ENCODE measurements at regions not wholly inside any gene's neighbourhood (a gene's known extent, or its start where the extent isn't known, plus 50 kb on each side); places are given as distances from the start of the nearest gene placed in this dataset.

- Histone ChIP-seq H3K9ac (ENCODE audit: insufficient read depth in 1 of 2, low read depth in 2 of 2, low read length in 2 of 2) (no peak overlapping the region), H3K36me3 (ENCODE audit: control insufficient read depth, insufficient read depth, low read length) (no peaks in the 10 kb centered on the region), H2AFZ (ENCODE audit: low read depth, low read length) (no peak overlapping the region), H4K20me1 (replicated peaks; ENCODE audit: control insufficient read depth, insufficient read depth, low read length) (no peaks in the 10 kb centered on the region), H3K4me3 (no peak overlapping the region), H3K27me3 (ENCODE audit: control insufficient read depth in 2 of 2, insufficient read depth in 2 of 2, low read length in 2 of 2) (no peaks in the 10 kb centered on the region), H3K4me1 (replicated peaks in 1 of 2; ENCODE audit: control insufficient read depth in 2 of 2, insufficient read depth in 2 of 2, low read length in 2 of 2) (no peaks in the 10 kb centered on the region), H3K27ac (ENCODE audit: extremely low read depth, low read depth, low read length) (no peak overlapping the region), H3K9me1 (ENCODE audit: control insufficient read depth, insufficient read depth, low read length) (no peaks in the 10 kb centered on the region), H3K9me3 (replicated peaks; ENCODE audit: control insufficient read depth, insufficient read depth, low read depth, low read length) (no peaks in the 10 kb centered on the region), H3K4me2 (ENCODE audit: insufficient read depth, low read length) (no peak overlapping the region), H3K79me2 (ENCODE audit: control insufficient read depth, insufficient read depth, low read length) (no peaks in the 10 kb centered on the region)
- ChIA-PET POLR2A (no interaction called here), CTCF (ENCODE audit: low intra/inter-chr PET ratio) (no interaction called here)
- DNase-seq (ENCODE audit: extremely low read depth in 1 of 4, low spot score in 3 of 4) (no peak), FAIRE-seq (no peak), ATAC-seq (no peak)
- WGBS (ENCODE audit: insufficient coverage, low coverage, missing lambda C conversion rate) = 8% methylated on average over 3 of the region's 3 CpGs
- no TSS peak for BruUV-seq (replicated peaks)
- in situ Hi-C loops (cut with MboI) (no loop called here), intact Hi-C loops (cut with micrococcal nuclease) (no loop called here)
- TF ChIP-seq GABPA (tag; conservative IDR thresholded peaks at IDR 0.05; ENCODE audit: low read depth) (no peak), ATF4 (CRISPR knock-in tag; IDR thresholded peaks at IDR 0.05) (no peak), ZNF717 (CRISPR knock-in tag; IDR thresholded peaks at IDR 0.05) (no peak), GATA2 (CRISPR knock-in tag; IDR thresholded peaks at IDR 0.05) (no peak), ZNF324 (CRISPR knock-in tag; IDR thresholded peaks at IDR 0.05) (no peak), ZBTB11 (CRISPR knock-in tag; IDR thresholded peaks at IDR 0.05) (no peak), KAT7 (CRISPR knock-in tag; IDR thresholded peaks at IDR 0.05; ENCODE audit: borderline replicate concordance) (no peak), DMBX1 (CRISPR knock-in tag; IDR thresholded peaks at IDR 0.05; ENCODE audit: borderline replicate concordance) (no peak), ERF (CRISPR knock-in tag; IDR thresholded peaks at IDR 0.05) (no peak), NR1H2 (CRISPR knock-in tag; IDR thresholded peaks at IDR 0.05) (no peak), TRIM25 (IDR thresholded peaks at IDR 0.05; ENCODE audit: borderline replicate concordance) (no peak), MCM2 (IDR thresholded peaks at IDR 0.05; ENCODE audit: low read depth) (no peak), RFX7 (CRISPR knock-in tag; IDR thresholded peaks at IDR 0.05) (no peak), FOXA1 (IDR thresholded peaks at IDR 0.05; ENCODE audit: borderline replicate concordance) (no peak), ID3 (CRISPR knock-in tag; IDR thresholded peaks at IDR 0.05) (no peak), ID3 (tag; IDR thresholded peaks at IDR 0.05) (no peak), ATF2 (CRISPR knock-in tag; IDR thresholded peaks at IDR 0.05) (no peak)
These were observed 223.5 kb upstream of the FAM241A start for GRCh38 chr4:111921714-111922113.
